ENCODE measurements at regions not wholly inside any gene's neighbourhood (a gene's known extent, or its start where the extent isn't known, plus 50 kb on each side); places are given as distances from the start of the nearest gene placed in this dataset.

DNA sequence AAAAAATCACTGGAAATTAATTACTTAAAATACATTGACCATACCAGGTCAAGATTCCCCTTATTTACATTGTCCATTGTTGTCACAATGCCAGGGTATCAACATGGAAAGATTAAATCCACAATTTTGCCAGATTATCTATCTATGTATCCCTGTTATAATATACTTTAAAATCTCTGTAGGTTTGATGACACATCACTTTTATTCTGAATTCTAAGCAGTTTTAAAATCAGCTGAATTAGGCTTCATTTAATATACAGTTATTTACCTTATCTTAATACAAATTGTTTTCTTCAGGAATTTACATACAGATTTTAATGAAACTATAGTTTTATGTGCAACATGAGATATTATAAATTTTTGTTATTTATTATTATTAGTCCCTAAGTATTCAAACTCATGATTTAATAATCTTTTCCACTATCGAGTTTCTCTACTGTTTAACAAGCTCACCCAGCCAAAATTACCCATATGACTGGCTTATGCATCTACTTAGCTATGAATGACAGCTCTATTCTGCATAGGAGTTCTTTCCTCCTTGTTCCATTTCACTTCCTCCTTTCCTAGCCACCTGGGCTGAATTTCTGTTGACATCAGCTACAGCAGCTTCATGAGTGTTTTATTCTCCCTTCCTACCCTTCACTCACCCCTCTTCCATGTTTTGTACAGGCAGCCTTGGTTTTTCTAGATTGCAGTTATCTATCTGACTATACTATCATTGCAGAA, 654.2 kb upstream of the MAP3K7 start:
- no peaks in the 10 kb centered on the region for H3K36me3 ChIP-seq (ENCODE audit: control insufficient read depth in 2 of 2, insufficient read depth in 2 of 2, low read length in 1 of 2)
- no peaks in the 10 kb centered on the region for H3K9me3 ChIP-seq (replicated peaks; ENCODE audit: control insufficient read depth, insufficient read depth, low read length)
- no peaks in the 10 kb centered on the region for H3K79me2 ChIP-seq (ENCODE audit: control insufficient read depth, insufficient read depth, low read length)
- FAIRE-seq (no peak), DNase-seq (ENCODE audit: low read depth, low spot score) (no peak), ATAC-seq (peak; percentile 76)
- ChIA-PET CTCF (interaction anchor here (1.1 to 1.5 kb wide), 4 partner anchors 9 to 301 kb away, joined by 4 to 9 read pairs (median 6); no protein-coding TSS in a partner anchor), RAD21 (ENCODE audit: unreplicated experiment) (interaction anchor here (0.8 to 1.3 kb wide), 5 partner anchors 8 to 144 kb away, joined by 3 to 4 read pairs (median 3); no protein-coding TSS in a partner anchor), POLR2A (interaction anchor here (0.6 kb wide), 1 partner anchor 97 kb away, joined by 3 read pairs; no protein-coding TSS in a partner anchor), SMC1A (ENCODE audit: uncharacterized antibody, unreplicated experiment) (interaction anchor here (0.9 to 1.2 kb wide), 7 partner anchors 11 to 242 kb away, joined by 3 to 8 read pairs (median 4); no protein-coding TSS in a partner anchor)
- H3K4me1 ChIP-seq (ENCODE audit: control insufficient read depth, insufficient read depth, low read length), result no peaks in the 10 kb centered on the region
- 0% methylated on average over 1 of the region's 1 CpG for WGBS (ENCODE audit: insufficient coverage, insufficient replicate concordance, low lambda C conversion rate, missing lambda C conversion rate)
- no TSS peak for BruUV-seq (replicated peaks)
- H3K9ac ChIP-seq (ENCODE audit: control insufficient read depth, insufficient read depth, low read length), result no peak overlapping the region
- H4K20me1 ChIP-seq (ENCODE audit: control insufficient read depth, insufficient read depth), result no peaks in the 10 kb centered on the region
- no peak overlapping the region for H3K4me2 ChIP-seq (ENCODE audit: control insufficient read depth, insufficient read depth)
- intact Hi-C loops (cut with micrococcal nuclease; ENCODE audit: unreplicated experiment) (no loop called here), in situ Hi-C loops (cut with MboI) (no loop called here)
- H2AFZ ChIP-seq (ENCODE audit: control insufficient read depth, low read depth, low read length), result no peak overlapping the region
- no peaks in the 10 kb centered on the region for H3K27me3 ChIP-seq (replicated peaks in 1 of 2; ENCODE audit: control insufficient read depth in 2 of 2, insufficient read depth in 2 of 2, low read length in 1 of 2)
- H3K4me3 ChIP-seq, result no peak overlapping the region
- TF ChIP-seq SPI1 (IDR thresholded peaks at IDR 0.05; ENCODE audit: borderline replicate concordance, insufficient read depth, low read depth, low read length), result peak; percentile 47; the same call in 1 of the 2 replicates
- TF ChIP-seq IKZF2 (IDR thresholded peaks at IDR 0.05), result 0 out of 4 replicates have a peak, but pooled peaks of 1 of the 2 experiments have one; percentile 31
- TF ChIP-seq, protein P1, sequence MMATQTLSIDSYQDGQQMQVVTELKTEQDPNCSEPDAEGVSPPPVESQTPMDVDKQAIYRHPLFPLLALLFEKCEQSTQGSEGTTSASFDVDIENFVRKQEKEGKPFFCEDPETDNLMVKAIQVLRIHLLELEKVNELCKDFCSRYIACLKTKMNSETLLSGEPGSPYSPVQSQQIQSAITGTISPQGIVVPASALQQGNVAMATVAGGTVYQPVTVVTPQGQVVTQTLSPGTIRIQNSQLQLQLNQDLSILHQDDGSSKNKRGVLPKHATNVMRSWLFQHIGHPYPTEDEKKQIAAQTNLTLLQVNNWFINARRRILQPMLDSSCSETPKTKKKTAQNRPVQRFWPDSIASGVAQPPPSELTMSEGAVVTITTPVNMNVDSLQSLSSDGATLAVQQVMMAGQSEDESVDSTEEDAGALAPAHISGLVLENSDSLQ (IDR thresholded peaks at IDR 0.05), result peak; percentile 85
- no peak for TF ChIP-seq KDM1A (IDR thresholded peaks at IDR 0.05; ENCODE audit: borderline replicate concordance)
- no peak overlapping the region for H3K27ac ChIP-seq (ENCODE audit: control insufficient read depth, insufficient read depth)

Data from GM12878 (cell line).